H9 (cell line): ENCODE measurements at regions not wholly inside any gene's neighbourhood (a gene's known extent, or its start where the extent isn't known, plus 50 kb on each side); places are given as distances from the start of the nearest gene placed in this dataset.

Experiments used
- DNase-seq: peaks from one replicate; pipeline ENCODE4 v3.0.0-alpha.2; 2017
- H2AFZ ChIP-seq: one replicate; pipeline ENCODE4 v1.6.1; 2013; ENCODE audit warnings: mild to moderate bottlenecking, low read length, control low read depth, moderate library complexity
- H2AK5ac ChIP-seq: 2 replicates; pipeline ENCODE4 v1.6.1; 2013; ENCODE audit warnings: low read length, control low read depth, mixed read lengths; ENCODE audit not compliant: insufficient read length
- H2BK120ac ChIP-seq: one replicate; pipeline ENCODE4 v1.6.1; 2013; ENCODE audit warnings: low read depth, mild to moderate bottlenecking, low read length, control low read depth, inconsistent platforms; ENCODE audit not compliant: poor library complexity, severe bottlenecking
- H2BK12ac ChIP-seq: 2 replicates; pipeline ENCODE4 v1.6.1; 2013; ENCODE audit warnings: low read length, control low read depth, mixed read lengths, low read depth; ENCODE audit not compliant: insufficient read length
- H2BK15ac ChIP-seq: 2 replicates; pipeline ENCODE4 v1.6.1; 2013; ENCODE audit warnings: low read depth, low read length, control low read depth
- H2BK20ac ChIP-seq: one replicate; pipeline ENCODE4 v1.6.1; 2013; ENCODE audit warnings: low read depth, mild to moderate bottlenecking, low read length, control low read depth, inconsistent platforms; ENCODE audit not compliant: poor library complexity, severe bottlenecking
- H2BK5ac ChIP-seq: 2 replicates; pipeline ENCODE4 v1.6.1; 2013; ENCODE audit warnings: low read length, control low read depth, mixed read lengths; ENCODE audit not compliant: insufficient read length
- H3K14ac ChIP-seq: 2 replicates; pipeline ENCODE4 v1.6.1; 2013; ENCODE audit warnings: low read length, control low read depth; ENCODE audit not compliant: insufficient read depth
- H3K18ac ChIP-seq: 2 replicates; pipeline ENCODE4 v1.6.1; 2013; ENCODE audit warnings: low read depth, mild to moderate bottlenecking, mixed read lengths, low read length, control low read depth; ENCODE audit not compliant: insufficient read length
- H3K23ac ChIP-seq: 2 replicates; pipeline ENCODE4 v1.6.1; 2013; ENCODE audit warnings: low read length, control low read depth, mixed read lengths, low read depth; ENCODE audit not compliant: insufficient read length
- H3K23me2 ChIP-seq: 2 replicates; pipeline ENCODE4 v1.6.1; 2013; ENCODE audit warnings: low read depth, mild to moderate bottlenecking, mixed read lengths, low read length, control low read depth; ENCODE audit not compliant: insufficient read length, poor library complexity, severe bottlenecking
- H3K27ac ChIP-seq: 2 replicates; pipeline ENCODE4 v1.5.1; 2013; ENCODE audit warnings: low read length, control low read depth, mixed read lengths, low read depth; ENCODE audit not compliant: insufficient read length
- H3K27me3 ChIP-seq: 2 replicates; pipeline ENCODE4 v1.6.1; 2013; ENCODE audit warnings: low read length, control low read depth, inconsistent platforms; ENCODE audit not compliant: insufficient read depth
- H3K4ac ChIP-seq: 2 replicates; pipeline ENCODE4 v1.6.1; 2013; ENCODE audit warnings: low read depth, mild to moderate bottlenecking, control low read depth, inconsistent platforms, low read length, moderate library complexity
- H3K4me1 ChIP-seq: 2 replicates; pipeline ENCODE4 v1.6.1; 2013; ENCODE audit warnings: low read length, control low read depth, inconsistent platforms; ENCODE audit not compliant: insufficient read depth
- H3K4me2 ChIP-seq: 2 replicates; pipeline ENCODE4 v1.6.1; 2013; ENCODE audit warnings: low read length, control low read depth, mixed read lengths; ENCODE audit not compliant: insufficient read length, insufficient read depth
- H3K56ac ChIP-seq: 2 replicates; pipeline ENCODE4 v1.6.1; 2013; ENCODE audit warnings: low read depth, mild to moderate bottlenecking, mixed read lengths, low read length, control low read depth; ENCODE audit not compliant: insufficient read length
- H3K79me1 ChIP-seq: 2 replicates; pipeline ENCODE4 v1.6.1; 2013; ENCODE audit warnings: low read depth, mild to moderate bottlenecking, moderate library complexity, low read length, control low read depth, inconsistent platforms; ENCODE audit not compliant: insufficient read depth, poor library complexity, severe bottlenecking
- H3K79me2 ChIP-seq: 2 replicates; pipeline ENCODE4 v1.6.1; 2013; ENCODE audit warnings: low read length, control low read depth, inconsistent platforms; ENCODE audit not compliant: insufficient read depth
- H3K9ac ChIP-seq: 2 replicates; pipeline ENCODE4 v1.6.1; 2013; ENCODE audit warnings: low read length, control low read depth, mixed read lengths; ENCODE audit not compliant: insufficient read length; ENCODE audit errors: extremely low read depth
- H3K9me3 ChIP-seq: one replicate; pipeline ENCODE4 v1.6.1; 2013; ENCODE audit warnings: low read depth, low read length, inconsistent platforms; ENCODE audit not compliant: control insufficient read depth
- H3T11ph ChIP-seq: one replicate; pipeline ENCODE4 v1.6.1; 2013; ENCODE audit warnings: mild to moderate bottlenecking, low read length, control low read depth, inconsistent platforms
- H4K20me1 ChIP-seq: one replicate; pipeline ENCODE4 v1.6.1; 2013; ENCODE audit not compliant: control insufficient read depth, insufficient read length, insufficient read depth
- H4K5ac ChIP-seq: 2 replicates; pipeline ENCODE4 v1.6.1; 2013; ENCODE audit warnings: low read depth, mild to moderate bottlenecking, mixed read lengths, low read length, control low read depth; ENCODE audit not compliant: insufficient read length
- H4K8ac ChIP-seq: replicated peaks from 2 replicates; pipeline ENCODE4 v1.6.1; 2013; ENCODE audit warnings: low read length, control low read depth, mixed read lengths, low read depth; ENCODE audit not compliant: insufficient read length
- H4K91ac ChIP-seq: 2 replicates; pipeline ENCODE4 v1.6.1; 2013; ENCODE audit warnings: low read depth, mild to moderate bottlenecking, moderate library complexity, mixed read lengths, low read length, control low read depth; ENCODE audit not compliant: insufficient read length
- H3K27ac Mint-ChIP-seq, 3 experiments: 2 replicates in 2 of 3; 3 replicates in 1 of 3; pipeline ENCODE4 v1.8.0; 2020 to 2021; ENCODE audit warnings: mixed read lengths in 3 of 3, mild to moderate bottlenecking in 1 of 3, moderate library complexity in 1 of 3
- H3K27me3 Mint-ChIP-seq: 2 replicates; pipeline ENCODE4 v1.8.0; 2021; ENCODE audit warnings: low read depth, mild to moderate bottlenecking, moderate library complexity, mixed read lengths
- H3K36me3 Mint-ChIP-seq, 3 experiments: 2 replicates in 2 of 3; 3 replicates in 1 of 3; pipeline ENCODE4 v1.8.0; 2020 to 2021; ENCODE audit warnings: low read depth in 3 of 3, mixed read lengths in 3 of 3; ENCODE audit not compliant: insufficient read depth in 1 of 3
- H3K4me1 Mint-ChIP-seq, 2 experiments: 2 replicates each; pipeline ENCODE4 v1.8.0; 2020; ENCODE audit warnings: mixed read lengths in 2 of 2
- H3K4me3 Mint-ChIP-seq, 2 experiments: 2 replicates in 1 of 2; 3 replicates in 1 of 2; pipeline ENCODE4 v1.8.0; 2020 to 2021; ENCODE audit warnings: mild to moderate bottlenecking in 2 of 2, mixed read lengths in 2 of 2, moderate library complexity in 1 of 2
- H3K9me3 Mint-ChIP-seq, 2 experiments: 2 replicates in 1 of 2; 3 replicates in 1 of 2; pipeline ENCODE4 v1.8.0; 2020; ENCODE audit warnings: mild to moderate bottlenecking in 2 of 2, mixed read lengths in 2 of 2, moderate library complexity in 1 of 2
- CTCF ChIP-seq: fragments of 200-600 bp; sonication (generic); conservative IDR thresholded peaks from 3 replicates; pipeline ENCODE4 v1.8.0; 2021; ENCODE audit warnings: antibody characterized with exemption, mild to moderate bottlenecking
- WGBS: extraction: QIAGEN DNeasy Blood & Tissue Kit; methylation state at CpG from one replicate; pipeline ENCODE4 v1.1.7; 2013; ENCODE audit warnings: missing lambda C conversion rate, low lambda C conversion rate, mixed read lengths; ENCODE audit not compliant: insufficient read length; ENCODE audit errors: extremely low coverage; 5-methylcytosine and 5-hydroxymethylcytosine counted together

GRCh38 chr4:177802162-177802561, 359.9 kb upstream of the AGA start:
- Mint-ChIP-seq H3K27ac (no peak overlapping the region), H3K9me3 (no peaks in the 10 kb centered on the region), H3K27me3 (no peaks in the 10 kb centered on the region), H3K36me3 (no peaks in the 10 kb centered on the region), H3K4me1 (peaks cover 3 to 5% of the 10 kb centered on the region in 2 experiments), H3K4me3 (no peak overlapping the region)
- H2BK5ac ChIP-seq, result no peak overlapping the region
- H3K4me1 ChIP-seq, result no peaks in the 10 kb centered on the region
- no peak for DNase-seq
- no peak overlapping the region for H3K4me2 ChIP-seq
- no peak overlapping the region for H2BK12ac ChIP-seq
- H4K91ac ChIP-seq, result no peak overlapping the region
- no peak overlapping the region for H2AFZ ChIP-seq
- no peak overlapping the region for H2BK20ac ChIP-seq
- WGBS, result no CpG with 5 or more reads among the region's 1 CpG
- H3K56ac ChIP-seq, result no peak overlapping the region
- H2BK120ac ChIP-seq, result no peak overlapping the region
- H3K9me3 ChIP-seq, result no peaks in the 10 kb centered on the region
- H3K4ac ChIP-seq, result no peak overlapping the region
- H2AK5ac ChIP-seq, result no peak overlapping the region
- no peaks in the 10 kb centered on the region for H3K79me1 ChIP-seq
- H3K23me2 ChIP-seq, result no peaks in the 10 kb centered on the region
- no peaks in the 10 kb centered on the region for H3K27me3 ChIP-seq
- no peak overlapping the region for H3K27ac ChIP-seq
- no peak overlapping the region for H3K23ac ChIP-seq
- no peak for TF ChIP-seq CTCF
- no peak overlapping the region for H3K18ac ChIP-seq
- H3T11ph ChIP-seq, result no peak overlapping the region
- H3K79me2 ChIP-seq, result no peaks in the 10 kb centered on the region
- H4K5ac ChIP-seq, result no peak overlapping the region
- H3K14ac ChIP-seq, result no peak overlapping the region
- no peak overlapping the region for H2BK15ac ChIP-seq
- no peak overlapping the region for H4K8ac ChIP-seq
- H3K9ac ChIP-seq, result no peak overlapping the region
- H4K20me1 ChIP-seq, result no peaks in the 10 kb centered on the region
